T-cell (primary cell): ENCODE measurements at regions not wholly inside any gene's neighbourhood (a gene's known extent, or its start where the extent isn't known, plus 50 kb on each side); places are given as distances from the start of the nearest gene placed in this dataset.

Source experiments
- ATAC-seq, 4 experiments: fragments of 200-7000 bp in 3 of 4; fragments of 150-1000 bp in 1 of 4; cut with Tn5 transposase; replicated peaks in 1 of 4; 1 replicate in 3 of 4; 2 replicates in 1 of 4; pipeline ENCODE4 v1.10.0; 2021; ENCODE audit warnings: moderate library complexity in 3 of 4, mild to moderate bottlenecking in 2 of 4, moderate number of reproducible peaks in 1 of 4
- CTCF ChIA-PET, 2 donors: fragments of 300-600 bp; sonication (Branson Sonifier 250); formaldehyde crosslinking; loops; one replicate each; lab custom pipeline; 2022; ENCODE audit warnings: antibody characterized with exemption in 2 of 2; lab: Charles Lee
- POLR2A ChIA-PET, 2 donors: fragments of 300-600 bp; sonication (Branson Sonifier 250); formaldehyde crosslinking; loops; one replicate each; lab custom pipeline; 2022; ENCODE audit warnings: antibody characterized with exemption in 2 of 2; lab: Charles Lee
- DNase-seq, 35 experiments: peaks; one replicate each; pipeline versions ENCODE4 v3.0.0 to v3.0.0-alpha.2; 2013 to 2023
- H3K27ac ChIP-seq: one replicate; pipeline ENCODE4 v1.5.1; 2013; ENCODE audit warnings: low read length
- H3K27me3 ChIP-seq, 2 experiments: replicated peaks in 1 of 2; 1 replicate in 1 of 2; 2 replicates in 1 of 2; pipeline versions ENCODE4 v1.6.1 to v1.7.0; 2013; ENCODE audit warnings: low read length in 1 of 2, mixed read lengths in 1 of 2; ENCODE audit not compliant: control insufficient read depth in 2 of 2, insufficient read depth in 2 of 2; ENCODE audit errors: extremely low read depth in 1 of 2
- H3K36me3 ChIP-seq, 2 donors: 1 replicate in 1 of 2; 2 replicates in 1 of 2; pipeline versions ENCODE4 v1.6.1 to v1.7.0; 2013; ENCODE audit warnings: low read length in 1 of 2; ENCODE audit not compliant: control insufficient read depth in 2 of 2, insufficient read depth in 1 of 2; ENCODE audit errors: extremely low read depth in 1 of 2
- H3K4me1 ChIP-seq, 2 experiments: 1 replicate in 1 of 2; 2 replicates in 1 of 2; pipeline versions ENCODE4 v1.6.1 to v1.7.0; 2013; ENCODE audit warnings: low read length in 2 of 2, mixed read lengths in 1 of 2; ENCODE audit not compliant: insufficient read depth in 2 of 2, control insufficient read depth in 1 of 2; ENCODE audit errors: extremely low read depth in 1 of 2
- H3K4me3 ChIP-seq, 2 donors: 1 replicate in 1 of 2; 2 replicates in 1 of 2; pipeline versions ENCODE4 v1.5.1 to v1.7.0; 2013; ENCODE audit warnings: mild to moderate bottlenecking in 2 of 2, low read length in 1 of 2, moderate library complexity in 1 of 2; ENCODE audit not compliant: control insufficient read depth in 1 of 2; ENCODE audit errors: extremely low read depth in 1 of 2
- H3K9me3 ChIP-seq: 2 replicates; pipeline ENCODE4 v1.7.0; 2013
- H3K27ac Mint-ChIP-seq, 2 donors: one replicate each; pipeline ENCODE4 v1.8.0; 2020 to 2021; ENCODE audit warnings: mild to moderate bottlenecking in 2 of 2, mixed read lengths in 2 of 2
- H3K27me3 Mint-ChIP-seq, 2 donors: one replicate each; pipeline ENCODE4 v1.8.0; 2021 to 2022; ENCODE audit warnings: mixed read lengths in 2 of 2
- H3K36me3 Mint-ChIP-seq: one replicate; pipeline ENCODE4 v1.8.0; 2021; ENCODE audit warnings: mixed read lengths
- H3K4me1 Mint-ChIP-seq, 3 donors: one replicate each; pipeline ENCODE4 v1.8.0; 2020 to 2022; ENCODE audit warnings: mixed read lengths in 3 of 3, mild to moderate bottlenecking in 1 of 3
- H3K4me3 Mint-ChIP-seq, 3 donors: one replicate each; pipeline ENCODE4 v1.8.0; 2020 to 2022; ENCODE audit warnings: mild to moderate bottlenecking in 3 of 3, mixed read lengths in 3 of 3, moderate library complexity in 3 of 3
- H3K9me3 Mint-ChIP-seq, 3 donors: one replicate each; pipeline ENCODE4 v1.8.0; 2020 to 2022; ENCODE audit warnings: mixed read lengths in 3 of 3
- WGBS: methylation state at CpG from one replicate; pipeline ENCODE4 v1.1.5; 2013; ENCODE audit warnings: missing lambda C conversion rate; ENCODE audit not compliant: insufficient coverage; 5-methylcytosine and 5-hydroxymethylcytosine counted together

DNA sequence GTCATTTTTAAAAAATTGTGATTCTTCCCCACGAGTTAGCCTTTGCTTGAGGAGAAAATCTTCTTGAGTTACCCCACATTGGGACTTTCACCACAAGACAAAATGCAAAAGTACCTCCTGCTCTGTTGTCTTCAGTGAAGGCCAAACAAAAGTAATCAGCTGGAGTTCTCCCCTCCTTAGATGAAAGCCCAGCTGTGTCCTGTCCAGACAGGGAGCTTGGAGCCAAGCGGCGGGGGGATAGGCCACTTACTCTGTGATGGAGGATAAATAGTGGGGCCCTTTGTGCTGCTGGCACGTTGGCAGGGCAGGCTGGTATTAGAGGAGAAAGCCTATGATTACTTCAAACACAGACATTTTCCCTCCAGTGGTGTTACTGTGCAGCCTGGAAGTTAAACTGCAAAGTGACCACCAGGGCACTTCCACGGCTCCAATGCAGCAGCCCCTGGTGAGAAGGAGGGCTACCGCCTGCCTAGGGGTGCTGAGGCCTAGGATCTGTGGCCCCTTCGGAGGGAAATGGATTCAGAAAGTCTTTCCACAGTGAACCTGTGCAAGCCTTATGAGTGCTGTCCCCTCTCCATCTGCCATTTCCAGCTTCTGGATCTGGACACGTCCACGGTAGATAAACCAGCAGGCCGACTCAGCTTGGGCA, 155.0 kb downstream of the TMEM167A start:
- Histone ChIP-seq H3K4me1 (no peaks in the 10 kb centered on the region), H3K36me3 (no peaks in the 10 kb centered on the region), H3K27me3 (no peaks in the 10 kb centered on the region), H3K9me3 (no peaks in the 10 kb centered on the region), H3K27ac (no peak overlapping the region), H3K4me3 (no peak overlapping the region)
- Mint-ChIP-seq H3K27ac (no peak overlapping the region), H3K36me3 (no peaks in the 10 kb centered on the region), H3K4me3 (no peak overlapping the region), H3K4me1 (no peaks in the 10 kb centered on the region), H3K9me3 (no peaks in the 10 kb centered on the region), H3K27me3 (no peaks in the 10 kb centered on the region)
- ATAC-seq (no peak), DNase-seq (no peak)
- WGBS = 83% methylated on average over 6 of the region's 10 CpGs
- ChIA-PET CTCF (no interaction called here), POLR2A (no interaction called here)

DNA sequence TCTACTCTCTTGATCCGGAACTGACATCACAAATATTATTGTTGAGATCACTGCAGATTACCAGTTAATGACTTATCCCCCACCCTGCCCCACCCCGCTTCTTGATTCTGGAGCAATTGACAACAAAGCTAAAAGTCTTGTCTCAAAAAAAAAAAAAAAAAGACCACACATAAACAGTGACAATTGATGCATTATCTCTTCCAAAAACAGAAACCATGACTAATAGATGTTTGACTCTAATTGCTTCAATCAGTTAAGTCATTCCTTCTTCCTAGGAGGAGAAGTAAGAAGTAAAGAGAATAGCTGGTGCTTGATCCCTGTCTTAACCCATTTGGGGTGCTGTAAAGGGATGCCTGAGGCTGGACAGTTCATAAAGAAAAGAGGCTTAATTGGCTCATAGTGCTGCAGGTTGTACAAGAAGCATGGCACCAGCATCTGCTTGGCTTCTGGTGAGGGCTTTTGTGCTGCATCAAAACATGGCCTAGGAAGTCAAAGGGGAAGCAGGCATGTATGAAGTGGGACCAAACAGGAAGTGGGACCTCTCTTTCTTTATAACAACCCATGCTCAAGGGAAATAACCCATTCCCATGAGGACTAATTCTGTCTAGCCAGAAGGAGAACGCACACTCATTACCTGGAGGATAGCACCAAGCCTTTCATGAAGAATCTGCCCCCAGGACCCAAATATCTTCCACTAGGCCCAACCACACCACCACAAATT, 158.7 kb downstream of the TMEM167A start:
- Histone ChIP-seq H3K27ac (no peak overlapping the region), H3K4me1 (no peaks in the 10 kb centered on the region), H3K9me3 (no peaks in the 10 kb centered on the region), H3K36me3 (no peaks in the 10 kb centered on the region), H3K27me3 (no peaks in the 10 kb centered on the region), H3K4me3 (no peak overlapping the region)
- Mint-ChIP-seq H3K9me3 (peaks cover 11 to 21% (median 17%) of the 10 kb centered on the region in 3 donors), H3K4me1 (no peaks in the 10 kb centered on the region), H3K36me3 (no peaks in the 10 kb centered on the region), H3K27ac (no peak overlapping the region), H3K27me3 (no peaks in the 10 kb centered on the region), H3K4me3 (no peak overlapping the region)
- no CpG with 5 or more reads among the region's 3 CpGs for WGBS
- ATAC-seq = no peak
- ChIA-PET POLR2A (no interaction called here), CTCF (no interaction called here)
- no peak for DNase-seq

- peaks cover 0 to 3% of the 10 kb centered on the region in 2 experiments for H3K27me3 ChIP-seq
- Mint-ChIP-seq H3K27me3 (peaks cover under 1% of the 10 kb centered on the region in 2 donors), H3K4me3 (no peak overlapping the region), H3K4me1 (no peaks in the 10 kb centered on the region), H3K27ac (no peak overlapping the region), H3K36me3 (no peaks in the 10 kb centered on the region), H3K9me3 (peaks cover 11 to 21% (median 17%) of the 10 kb centered on the region in 3 donors)
- ATAC-seq = no peak
- no CpG with 5 or more reads among the region's 4 CpGs for WGBS
- H3K4me1 ChIP-seq = no peaks in the 10 kb centered on the region
- no peak overlapping the region for H3K27ac ChIP-seq
- H3K36me3 ChIP-seq = no peaks in the 10 kb centered on the region
- DNase-seq = no peak
- CTCF ChIA-PET = no interaction called here
- POLR2A ChIA-PET = no interaction called here
- H3K4me3 ChIP-seq = no peak overlapping the region
- no peaks in the 10 kb centered on the region for H3K9me3 ChIP-seq
Observed at GRCh38 chr5:82917584-82917983, 159.6 kb downstream of the TMEM167A start.

DNA sequence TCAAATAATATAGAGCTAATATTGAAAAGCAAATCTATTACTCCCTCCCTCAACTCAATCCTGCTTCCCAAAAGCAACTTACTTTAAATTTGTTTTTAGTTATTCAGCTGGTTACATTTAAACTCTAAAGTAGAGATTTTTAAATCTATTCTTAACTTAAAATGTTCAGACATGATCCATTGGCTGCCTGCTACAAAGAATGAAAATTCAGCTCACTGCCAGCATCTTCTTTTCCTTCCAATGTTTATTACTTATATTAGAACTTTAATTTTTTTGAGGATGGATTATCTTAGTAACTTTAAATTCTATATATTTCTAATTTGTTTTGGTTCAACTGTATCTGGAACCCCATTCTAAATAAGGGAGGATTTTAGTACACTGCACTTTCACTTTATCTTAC, 163.2 kb downstream of the TMEM167A start:
- no peaks in the 10 kb centered on the region for H3K36me3 Mint-ChIP-seq
- no peak overlapping the region for H3K27ac Mint-ChIP-seq
- Histone ChIP-seq H3K4me3 (no peak overlapping the region), H3K9me3 (no peaks in the 10 kb centered on the region), H3K27me3 (peaks cover 0 to 5% of the 10 kb centered on the region in 2 experiments), H3K4me1 (peaks cover 0 to 4% of the 10 kb centered on the region in 2 experiments), H3K27ac (no peak overlapping the region), H3K36me3 (no peaks in the 10 kb centered on the region)
- H3K4me3 Mint-ChIP-seq = no peak overlapping the region
- POLR2A ChIA-PET = no interaction called here
- H3K4me1 Mint-ChIP-seq = no peaks in the 10 kb centered on the region
- ATAC-seq (no peak), DNase-seq (no peak)
- CTCF ChIA-PET = no interaction called here
- H3K27me3 Mint-ChIP-seq = peaks cover 10 to 12% of the 10 kb centered on the region in 2 donors
- H3K9me3 Mint-ChIP-seq = peaks cover 11 to 21% (median 17%) of the 10 kb centered on the region in 3 donors

- 12% methylated on average over 4 of the region's 5 CpGs for WGBS
- H3K9me3 ChIP-seq = no peaks in the 10 kb centered on the region
- Mint-ChIP-seq H3K27me3 (peaks cover 12% of the 10 kb centered on the region in 2 donors), H3K27ac (no peak overlapping the region), H3K4me3 (no peak overlapping the region), H3K4me1 (no peaks in the 10 kb centered on the region), H3K9me3 (peaks cover 11 to 21% (median 17%) of the 10 kb centered on the region in 3 donors), H3K36me3 (no peaks in the 10 kb centered on the region)
- peaks cover 0 to 5% of the 10 kb centered on the region in 2 experiments for H3K27me3 ChIP-seq
- CTCF ChIA-PET = no interaction called here
- DNase-seq = no peak
- peaks cover 0 to 4% of the 10 kb centered on the region in 2 experiments for H3K4me1 ChIP-seq
- no peak overlapping the region for H3K27ac ChIP-seq
- H3K36me3 ChIP-seq = no peaks in the 10 kb centered on the region
- ATAC-seq = no peak
- POLR2A ChIA-PET = no interaction called here
- no peak overlapping the region for H3K4me3 ChIP-seq
Observed at GRCh38 chr5:82912462-82912861, 164.7 kb downstream of the TMEM167A start.

DNA sequence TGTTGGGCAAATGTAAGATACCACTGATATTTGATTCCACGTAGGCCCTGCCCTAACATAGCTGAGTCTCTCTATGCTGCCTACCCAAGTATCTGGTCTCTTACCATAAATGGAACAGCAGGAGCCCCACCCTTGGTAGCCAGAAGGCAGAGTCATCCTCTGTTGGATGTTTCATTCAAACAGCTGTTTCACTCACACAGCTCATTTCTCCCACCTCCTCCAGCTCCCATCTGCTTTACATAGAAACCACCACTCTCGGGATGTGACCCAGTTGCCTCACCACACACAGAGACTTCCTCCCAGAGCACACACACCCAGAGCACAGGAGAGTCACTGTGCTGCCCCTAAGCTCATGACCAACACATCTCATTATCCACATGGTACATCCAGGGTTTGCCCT, 165.3 kb downstream of the TMEM167A start:
- WGBS = 23% methylated on average over 2 of the region's 2 CpGs
- Mint-ChIP-seq H3K4me1 (no peaks in the 10 kb centered on the region), H3K27me3 (peaks cover 12% of the 10 kb centered on the region in 2 donors), H3K36me3 (no peaks in the 10 kb centered on the region), H3K4me3 (no peak overlapping the region), H3K27ac (no peak overlapping the region), H3K9me3 (peaks cover 11 to 19% (median 14%) of the 10 kb centered on the region in 3 donors)
- DNase-seq = no peak
- ChIA-PET CTCF (no interaction called here), POLR2A (no interaction called here)
- no peak overlapping the region for H3K4me3 ChIP-seq
- peaks cover 0 to 5% of the 10 kb centered on the region in 2 experiments for H3K27me3 ChIP-seq
- H3K36me3 ChIP-seq = no peaks in the 10 kb centered on the region
- no peaks in the 10 kb centered on the region for H3K9me3 ChIP-seq
- ATAC-seq = no peak
- peaks cover 0 to 4% of the 10 kb centered on the region in 2 experiments for H3K4me1 ChIP-seq
- H3K27ac ChIP-seq = no peak overlapping the region
